Small intestine (tissue), 7 donors: ENCODE measurements at regions not wholly inside any gene's neighbourhood (a gene's known extent, or its start where the extent isn't known, plus 50 kb on each side); places are given as distances from the start of the nearest gene placed in this dataset.

Experiments used
- DNase-seq, 2 donors: peaks; one replicate each; pipeline versions ENCODE4 v3.0.0 to v3.0.0-alpha.2; 2013
- FAIRE-seq: peaks from 2 replicates; lab custom pipeline; 2012; peaks lifted over from hg19 to GRCh38; lab: Jason Lieb, UNC
- H3K27ac ChIP-seq, 3 donors: one replicate each; pipeline ENCODE4 v1.5.1; 2013; ENCODE audit warnings: low read length in 2 of 3, mild to moderate bottlenecking in 2 of 3, control low read depth in 1 of 3, inconsistent platforms in 1 of 3, low read depth in 1 of 3, moderate library complexity in 1 of 3
- H3K27me3 ChIP-seq, 3 donors: one replicate each; pipeline ENCODE4 v1.6.1; 2013; ENCODE audit warnings: low read length in 3 of 3, inconsistent platforms in 1 of 3; ENCODE audit not compliant: control insufficient read depth in 3 of 3, insufficient read depth in 3 of 3
- H3K36me3 ChIP-seq, 3 donors: one replicate each; pipeline ENCODE4 v1.6.1; 2013; ENCODE audit warnings: low read length in 3 of 3, inconsistent platforms in 1 of 3, low read depth in 1 of 3, mild to moderate bottlenecking in 1 of 3, moderate library complexity in 1 of 3; ENCODE audit not compliant: control insufficient read depth in 3 of 3, insufficient read depth in 2 of 3
- H3K4me1 ChIP-seq, 3 donors: one replicate each; pipeline ENCODE4 v1.6.1; 2013; ENCODE audit warnings: low read length in 2 of 3, inconsistent platforms in 1 of 3, low read depth in 1 of 3, mild to moderate bottlenecking in 1 of 3, moderate library complexity in 1 of 3; ENCODE audit not compliant: control insufficient read depth in 3 of 3, insufficient read depth in 2 of 3
- H3K4me3 ChIP-seq, 3 donors: one replicate each; pipeline ENCODE4 v1.5.1; 2013; ENCODE audit warnings: low read length in 3 of 3, control low read depth in 1 of 3, inconsistent platforms in 1 of 3, low read depth in 1 of 3, mild to moderate bottlenecking in 1 of 3, moderate library complexity in 1 of 3
- H3K9me3 ChIP-seq, 2 donors: one replicate each; pipeline ENCODE4 v1.6.1; 2013; ENCODE audit warnings: low read depth in 1 of 2, low read length in 1 of 2; ENCODE audit not compliant: control insufficient read depth in 2 of 2, insufficient read depth in 1 of 2
- WGBS, 3 donors: extraction: QIAGEN DNeasy Blood & Tissue Kit; methylation state at CpG; one replicate each; pipeline ENCODE4 v1.1.7; 2013; 5-methylcytosine and 5-hydroxymethylcytosine counted together
- donor health status: healthy with polysubstance abuse.
- donor health status: control.
- donor health status: control.
- donor health status: Bipolar disorder and iron deficiency.
- donor health status: healthy.

DNA sequence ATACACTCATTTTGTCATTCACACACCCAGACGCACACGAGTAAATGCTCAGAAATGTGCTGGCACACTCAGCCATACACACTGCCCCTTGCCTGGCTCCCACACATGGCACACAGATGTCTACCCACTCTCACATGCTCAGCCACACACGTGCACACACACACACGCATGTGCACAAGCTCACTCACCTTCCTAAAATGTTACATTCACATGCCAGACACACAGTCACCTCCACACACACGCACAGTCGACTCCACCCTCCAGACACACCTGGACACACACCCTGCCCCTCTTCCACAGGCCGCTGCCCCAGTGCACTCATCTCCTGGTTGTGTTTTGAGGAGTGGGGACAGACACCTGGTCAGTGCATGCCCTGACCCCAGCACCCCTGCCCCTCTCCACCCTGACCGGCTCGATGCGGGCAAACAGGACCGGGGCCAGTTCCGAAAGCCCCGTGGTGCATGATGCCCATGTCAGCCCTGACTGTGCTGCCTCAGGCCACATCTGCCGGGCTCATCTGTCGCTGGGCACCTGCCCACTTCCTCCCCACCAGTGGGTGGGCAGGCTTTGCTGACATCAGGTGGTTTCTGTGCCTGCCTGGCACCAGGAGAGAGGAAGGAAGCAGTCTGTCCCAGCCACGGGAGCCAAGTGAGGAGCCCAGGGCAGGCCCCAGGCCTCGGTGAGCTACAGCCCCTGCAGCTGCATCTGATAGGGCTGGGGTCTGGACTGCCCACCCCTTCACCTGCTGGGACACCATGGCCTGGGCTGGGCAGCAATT is 84.9 kb upstream of the ZNF716 start:
- DNase-seq (no peak), FAIRE-seq (no peak)
- no peak overlapping the region for H3K4me3 ChIP-seq
- no peaks in the 10 kb centered on the region for H3K27me3 ChIP-seq
- peaks cover 3 to 61% of the 10 kb centered on the region in 2 donors for H3K9me3 ChIP-seq
- no peaks in the 10 kb centered on the region for H3K36me3 ChIP-seq
- H3K27ac ChIP-seq, result no peak overlapping the region
- 83% methylated on average over 17 of the region's 17 CpGs for WGBS, 3 donors
- H3K4me1 ChIP-seq, result no peaks in the 10 kb centered on the region

- no peak overlapping the region for H3K27ac ChIP-seq
- no peaks in the 10 kb centered on the region for H3K27me3 ChIP-seq
- no peak for FAIRE-seq
- H3K9me3 ChIP-seq, result peaks cover 3 to 65% of the 10 kb centered on the region in 2 donors
- no peak for DNase-seq
- H3K4me1 ChIP-seq, result no peaks in the 10 kb centered on the region
- no peak overlapping the region for H3K4me3 ChIP-seq
- WGBS, 3 donors, result 73 to 83% (median 77%) methylated on average over 6 of the region's 6 CpGs
- H3K36me3 ChIP-seq, result no peaks in the 10 kb centered on the region
Observed at GRCh38 chr7:57367171-57367570, 82.8 kb upstream of the ZNF716 start.

- DNase-seq (no peak), FAIRE-seq (no peak)
- Histone ChIP-seq H3K4me1 (no peaks in the 10 kb centered on the region), H3K9me3 (peaks cover 6 to 70% of the 10 kb centered on the region in 2 donors), H3K36me3 (no peaks in the 10 kb centered on the region), H3K27ac (no peak overlapping the region), H3K4me3 (no peak overlapping the region), H3K27me3 (no peaks in the 10 kb centered on the region)
- WGBS, 3 donors, result 73 to 81% (median 80%) methylated on average over 4 of the region's 4 CpGs
Observed at GRCh38 chr7:57370066-57370738, 79.8 kb upstream of the ZNF716 start.

DNA sequence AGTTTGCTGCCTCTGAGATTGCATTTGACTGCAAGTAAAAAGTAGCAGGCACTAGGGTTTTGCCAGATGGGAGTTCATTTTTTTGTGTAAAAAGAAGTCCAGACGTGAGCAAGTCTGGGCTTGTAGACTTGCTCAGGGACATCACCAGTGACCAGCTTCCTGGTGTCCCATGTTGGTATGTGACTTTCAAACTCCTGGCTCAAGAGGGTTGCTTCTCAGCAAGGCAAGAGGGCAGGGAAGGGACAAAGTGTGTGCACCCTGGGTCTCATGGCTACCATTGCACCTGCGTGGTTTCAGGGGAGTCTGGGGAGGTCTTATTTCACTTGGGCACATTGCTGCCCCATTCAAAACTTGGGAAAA is 79.3 kb upstream of the ZNF716 start:
- no peak for DNase-seq
- Histone ChIP-seq H3K4me3 (no peak overlapping the region), H3K4me1 (no peaks in the 10 kb centered on the region), H3K36me3 (no peaks in the 10 kb centered on the region), H3K27me3 (no peaks in the 10 kb centered on the region), H3K9me3 (peaks cover 5 to 67% of the 10 kb centered on the region in 2 donors), H3K27ac (no peak overlapping the region)
- no peak for FAIRE-seq
- WGBS, 3 donors, result 42 to 68% (median 55%) methylated on average over 2 of the region's 2 CpGs

DNA sequence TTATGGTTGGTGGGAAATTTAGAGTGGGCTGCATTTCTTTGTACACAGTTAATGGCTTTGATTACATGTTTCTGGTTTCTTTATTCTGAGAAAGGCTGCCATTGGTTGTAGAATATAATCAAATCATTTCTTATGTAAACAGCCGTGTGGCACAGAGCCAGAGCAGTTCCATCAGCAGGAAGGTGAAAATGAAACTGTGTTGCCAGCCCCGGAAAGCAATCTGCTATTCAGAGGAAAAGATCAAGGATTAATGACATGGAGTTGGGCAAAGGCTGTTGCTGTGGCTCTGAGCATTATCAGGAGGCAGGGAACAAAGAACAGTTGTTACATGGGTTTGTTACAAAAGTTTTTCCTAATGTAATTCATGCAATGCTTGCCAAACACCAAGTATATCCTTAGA is 74.2 kb upstream of the ZNF716 start:
- no peak for DNase-seq
- Histone ChIP-seq H3K27me3 (no peaks in the 10 kb centered on the region), H3K4me1 (no peaks in the 10 kb centered on the region), H3K4me3 (no peak overlapping the region), H3K9me3 (peaks cover 4 to 50% of the 10 kb centered on the region in 2 donors), H3K36me3 (no peaks in the 10 kb centered on the region), H3K27ac (no peak overlapping the region)
- no peak for FAIRE-seq
- 26 to 51% (median 42%) methylated on average over 2 of the region's 2 CpGs for WGBS, 3 donors

DNA sequence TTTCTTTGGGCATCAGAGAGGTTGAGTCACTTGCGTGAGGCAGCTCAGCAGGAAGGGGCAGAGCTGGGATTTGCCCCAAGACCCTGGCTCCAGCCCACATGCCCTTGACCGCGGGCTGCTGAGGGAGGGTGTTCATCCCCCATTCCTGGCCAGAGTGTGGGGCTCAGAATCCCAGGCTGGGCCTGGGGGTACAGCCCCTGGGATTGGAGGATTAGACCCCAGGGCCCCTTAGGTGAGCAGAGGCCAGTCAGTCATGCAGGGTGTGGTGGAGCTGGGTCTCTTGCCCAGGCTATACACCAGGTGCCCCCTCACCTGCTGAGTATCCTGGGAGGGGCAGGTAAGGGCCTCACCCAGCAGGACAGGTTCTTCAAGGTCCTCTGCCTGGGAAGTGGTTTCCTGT is 68.4 kb upstream of the ZNF716 start:
- FAIRE-seq, result no peak
- Histone ChIP-seq H3K4me1 (no peaks in the 10 kb centered on the region), H3K27me3 (no peaks in the 10 kb centered on the region), H3K4me3 (no peak overlapping the region), H3K9me3 (peaks cover 2 to 65% of the 10 kb centered on the region in 2 donors), H3K27ac (no peak overlapping the region), H3K36me3 (no peaks in the 10 kb centered on the region)
- 86 to 90% (median 88%) methylated on average over 3 of the region's 3 CpGs for WGBS, 3 donors
- DNase-seq, result no peak

- Histone ChIP-seq H3K9me3 (peaks cover 4 to 68% of the 10 kb centered on the region in 2 donors), H3K36me3 (no peaks in the 10 kb centered on the region), H3K4me3 (no peak overlapping the region), H3K27ac (no peak overlapping the region), H3K4me1 (no peaks in the 10 kb centered on the region), H3K27me3 (no peaks in the 10 kb centered on the region)
- WGBS, 3 donors, result 79 to 88% (median 84%) methylated on average over 9 of the region's 9 CpGs
- DNase-seq, result no peak
- FAIRE-seq, result no peak
Observed at GRCh38 chr7:57384380-57384779, 65.6 kb upstream of the ZNF716 start.

DNA sequence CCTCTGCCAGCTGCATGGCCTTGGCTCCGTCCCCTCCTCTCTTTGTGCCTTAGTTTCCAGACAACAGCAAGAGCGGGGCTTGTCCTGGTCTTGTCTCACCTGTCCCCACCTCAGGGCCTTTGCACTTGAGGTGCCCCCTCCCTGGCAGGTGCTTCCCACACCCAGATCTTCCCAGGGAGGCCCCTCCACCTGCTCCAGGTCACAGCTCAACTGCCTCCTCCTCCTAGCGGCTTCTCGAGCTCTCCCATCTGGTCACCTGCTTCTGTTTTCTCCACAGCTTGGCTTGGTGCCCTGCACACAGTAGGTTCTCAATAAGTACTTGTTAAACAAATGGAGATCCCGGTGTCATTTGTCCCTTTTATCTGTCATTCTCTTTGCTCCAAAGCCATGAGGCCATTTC is 64.3 kb upstream of the ZNF716 start:
- H3K4me3 ChIP-seq, result no peak overlapping the region
- no peak for FAIRE-seq
- no peak overlapping the region for H3K27ac ChIP-seq
- no peaks in the 10 kb centered on the region for H3K36me3 ChIP-seq
- H3K9me3 ChIP-seq, result peaks cover 4 to 70% of the 10 kb centered on the region in 2 donors
- no peaks in the 10 kb centered on the region for H3K27me3 ChIP-seq
- 67 to 81% (median 78%) methylated on average over 3 to 5 of the region's 5 CpGs for WGBS, 3 donors
- no peaks in the 10 kb centered on the region for H3K4me1 ChIP-seq
- no peak for DNase-seq
